Peyer's patch (tissue), 4 donors: ENCODE measurements at regions not wholly inside any gene's neighbourhood (a gene's known extent, or its start where the extent isn't known, plus 50 kb on each side); places are given as distances from the start of the nearest gene placed in this dataset.

Experiments
- POLR2A ChIP-seq, 2 donors: fragments of 450-650 bp; IDR thresholded peaks; one replicate each; pipeline ENCODE4 v1.5.1; 2017; ENCODE audit warnings: antibody characterized with exemption in 2 of 2, mild to moderate bottlenecking in 2 of 2, moderate library complexity in 2 of 2
- TF ChIP-seq, protein P1 (sequence below), 6 experiments: fragments of 450-650 bp in 4 of 6; fragments of 200-600 bp in 2 of 6; sonication (generic) in 1 of 6; IDR thresholded peaks; one replicate each; pipeline ENCODE4 v1.5.1; 2017 to 2019; ENCODE audit warnings: antibody characterized with exemption in 6 of 6, mild to moderate bottlenecking in 3 of 6, moderate library complexity in 1 of 6

DNA sequence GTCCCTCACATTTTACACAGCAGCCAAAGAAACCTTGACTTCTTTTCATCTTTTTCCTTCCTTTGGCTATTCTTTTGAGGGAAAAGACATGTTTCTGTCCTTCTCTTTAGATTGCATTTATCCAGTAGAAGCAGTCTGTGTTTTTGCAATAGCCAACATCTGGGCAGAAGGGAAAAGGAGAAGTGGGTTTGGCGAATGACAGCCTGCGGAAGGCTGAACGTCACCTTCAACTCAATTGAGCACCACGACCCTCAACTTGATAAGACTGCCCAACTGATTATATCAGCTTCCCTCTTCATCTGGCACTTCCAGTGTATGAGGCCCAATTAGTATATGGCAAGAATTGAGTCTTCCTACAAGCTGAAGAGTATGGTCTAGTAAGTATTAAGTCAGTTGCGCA is 1997.6 kb upstream of the WWC1 start:
- TF ChIP-seq, protein P1, sequence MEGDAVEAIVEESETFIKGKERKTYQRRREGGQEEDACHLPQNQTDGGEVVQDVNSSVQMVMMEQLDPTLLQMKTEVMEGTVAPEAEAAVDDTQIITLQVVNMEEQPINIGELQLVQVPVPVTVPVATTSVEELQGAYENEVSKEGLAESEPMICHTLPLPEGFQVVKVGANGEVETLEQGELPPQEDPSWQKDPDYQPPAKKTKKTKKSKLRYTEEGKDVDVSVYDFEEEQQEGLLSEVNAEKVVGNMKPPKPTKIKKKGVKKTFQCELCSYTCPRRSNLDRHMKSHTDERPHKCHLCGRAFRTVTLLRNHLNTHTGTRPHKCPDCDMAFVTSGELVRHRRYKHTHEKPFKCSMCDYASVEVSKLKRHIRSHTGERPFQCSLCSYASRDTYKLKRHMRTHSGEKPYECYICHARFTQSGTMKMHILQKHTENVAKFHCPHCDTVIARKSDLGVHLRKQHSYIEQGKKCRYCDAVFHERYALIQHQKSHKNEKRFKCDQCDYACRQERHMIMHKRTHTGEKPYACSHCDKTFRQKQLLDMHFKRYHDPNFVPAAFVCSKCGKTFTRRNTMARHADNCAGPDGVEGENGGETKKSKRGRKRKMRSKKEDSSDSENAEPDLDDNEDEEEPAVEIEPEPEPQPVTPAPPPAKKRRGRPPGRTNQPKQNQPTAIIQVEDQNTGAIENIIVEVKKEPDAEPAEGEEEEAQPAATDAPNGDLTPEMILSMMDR (IDR thresholded peaks at IDR 0.05): no peak
- no peak for TF ChIP-seq POLR2A (IDR thresholded peaks at IDR 0.05)
